ENCODE measurements at regions not wholly inside any gene's neighbourhood (a gene's known extent, or its start where the extent isn't known, plus 50 kb on each side); places are given as distances from the start of the nearest gene placed in this dataset.

DNA sequence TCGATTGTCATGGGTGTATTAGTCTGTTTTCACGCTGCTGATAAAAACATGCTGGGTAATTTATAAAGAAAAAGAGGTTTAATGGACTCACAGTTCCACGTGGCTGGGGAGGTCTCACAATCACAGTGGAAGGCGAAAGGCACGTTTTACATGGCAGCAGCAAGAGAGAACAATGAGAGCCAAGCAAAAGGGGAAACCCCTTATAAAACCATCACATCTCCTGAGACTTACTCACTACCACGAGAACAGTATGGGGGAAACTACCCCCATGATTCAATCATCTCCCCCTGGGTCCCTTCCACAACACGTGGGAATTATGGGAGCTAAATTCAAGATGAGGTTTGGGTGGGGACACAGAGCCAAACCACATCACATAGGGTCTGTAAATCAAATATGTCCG lies 167.4 kb upstream of the XYLT1 start:
- TF ChIP-seq, protein P1, sequence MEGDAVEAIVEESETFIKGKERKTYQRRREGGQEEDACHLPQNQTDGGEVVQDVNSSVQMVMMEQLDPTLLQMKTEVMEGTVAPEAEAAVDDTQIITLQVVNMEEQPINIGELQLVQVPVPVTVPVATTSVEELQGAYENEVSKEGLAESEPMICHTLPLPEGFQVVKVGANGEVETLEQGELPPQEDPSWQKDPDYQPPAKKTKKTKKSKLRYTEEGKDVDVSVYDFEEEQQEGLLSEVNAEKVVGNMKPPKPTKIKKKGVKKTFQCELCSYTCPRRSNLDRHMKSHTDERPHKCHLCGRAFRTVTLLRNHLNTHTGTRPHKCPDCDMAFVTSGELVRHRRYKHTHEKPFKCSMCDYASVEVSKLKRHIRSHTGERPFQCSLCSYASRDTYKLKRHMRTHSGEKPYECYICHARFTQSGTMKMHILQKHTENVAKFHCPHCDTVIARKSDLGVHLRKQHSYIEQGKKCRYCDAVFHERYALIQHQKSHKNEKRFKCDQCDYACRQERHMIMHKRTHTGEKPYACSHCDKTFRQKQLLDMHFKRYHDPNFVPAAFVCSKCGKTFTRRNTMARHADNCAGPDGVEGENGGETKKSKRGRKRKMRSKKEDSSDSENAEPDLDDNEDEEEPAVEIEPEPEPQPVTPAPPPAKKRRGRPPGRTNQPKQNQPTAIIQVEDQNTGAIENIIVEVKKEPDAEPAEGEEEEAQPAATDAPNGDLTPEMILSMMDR (IDR thresholded peaks at IDR 0.05), result no peak
- no peak for TF ChIP-seq POLR2A (IDR thresholded peaks at IDR 0.05)
